Mucosa of rectum (tissue), 2 donors: ENCODE measurements at regions not wholly inside any gene's neighbourhood (a gene's known extent, or its start where the extent isn't known, plus 50 kb on each side); places are given as distances from the start of the nearest gene placed in this dataset.

Source experiments
- H3K27ac ChIP-seq, 2 donors: one replicate each; pipeline ENCODE4 v1.7.0; 2013; ENCODE audit warnings: inconsistent platforms in 2 of 2, low read depth in 2 of 2, low read length in 2 of 2
- H3K27me3 ChIP-seq, 2 donors: one replicate each; pipeline ENCODE4 v1.7.0; 2013; ENCODE audit warnings: low read length in 2 of 2; ENCODE audit not compliant: control insufficient read depth in 2 of 2, insufficient read depth in 2 of 2
- H3K36me3 ChIP-seq, 2 donors: one replicate each; pipeline ENCODE4 v1.7.0; 2013; ENCODE audit warnings: low read length in 2 of 2; ENCODE audit not compliant: control insufficient read depth in 2 of 2, insufficient read depth in 2 of 2
- H3K4me1 ChIP-seq, 2 donors: one replicate each; pipeline ENCODE4 v1.7.0; 2013; ENCODE audit warnings: low read length in 2 of 2, mild to moderate bottlenecking in 1 of 2; ENCODE audit not compliant: control insufficient read depth in 2 of 2, insufficient read depth in 2 of 2
- H3K4me3 ChIP-seq, 2 donors: one replicate each; pipeline ENCODE4 v1.7.0; 2013; ENCODE audit warnings: low read length in 2 of 2
- H3K9ac ChIP-seq, 2 donors: one replicate each; pipeline ENCODE4 v1.7.0; 2013; ENCODE audit warnings: low read length in 2 of 2, low read depth in 1 of 2, mild to moderate bottlenecking in 1 of 2
- H3K9me3 ChIP-seq, 2 donors: one replicate each; pipeline ENCODE4 v1.7.0; 2013; ENCODE audit warnings: low read length in 2 of 2; ENCODE audit not compliant: control insufficient read depth in 2 of 2
- donor health status: healthy.
- donor health status: Normal muscosa, but diverticular disease.

DNA sequence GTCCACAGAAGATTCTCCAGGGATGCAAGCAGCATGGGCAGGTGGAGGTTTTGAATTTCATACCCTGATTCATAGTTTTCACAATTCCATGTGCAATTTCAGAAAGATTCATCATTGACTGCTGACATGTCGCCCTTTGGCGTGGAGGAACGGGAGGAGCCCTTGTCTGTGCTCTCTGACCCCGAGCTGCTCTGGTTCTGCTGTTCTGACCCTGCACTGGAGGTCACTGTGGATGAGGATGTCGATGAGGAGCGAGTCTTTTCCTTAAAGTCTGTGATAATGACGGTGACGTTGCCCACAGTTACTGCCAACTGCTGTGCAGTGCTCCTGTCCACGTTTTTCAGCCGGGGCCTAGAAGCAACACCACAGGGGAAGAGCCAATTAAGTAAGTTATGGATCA lies 470.0 kb downstream of the SHQ1 start:
- no peak overlapping the region for H3K27ac ChIP-seq
- no peaks in the 10 kb centered on the region for H3K27me3 ChIP-seq
- H3K9ac ChIP-seq: no peak overlapping the region
- peaks cover 14 to 17% of the 10 kb centered on the region in 2 donors for H3K4me1 ChIP-seq
- H3K36me3 ChIP-seq: peaks cover 19 to 21% of the 10 kb centered on the region in 2 donors
- H3K9me3 ChIP-seq: no peaks in the 10 kb centered on the region
- no peak overlapping the region for H3K4me3 ChIP-seq

DNA sequence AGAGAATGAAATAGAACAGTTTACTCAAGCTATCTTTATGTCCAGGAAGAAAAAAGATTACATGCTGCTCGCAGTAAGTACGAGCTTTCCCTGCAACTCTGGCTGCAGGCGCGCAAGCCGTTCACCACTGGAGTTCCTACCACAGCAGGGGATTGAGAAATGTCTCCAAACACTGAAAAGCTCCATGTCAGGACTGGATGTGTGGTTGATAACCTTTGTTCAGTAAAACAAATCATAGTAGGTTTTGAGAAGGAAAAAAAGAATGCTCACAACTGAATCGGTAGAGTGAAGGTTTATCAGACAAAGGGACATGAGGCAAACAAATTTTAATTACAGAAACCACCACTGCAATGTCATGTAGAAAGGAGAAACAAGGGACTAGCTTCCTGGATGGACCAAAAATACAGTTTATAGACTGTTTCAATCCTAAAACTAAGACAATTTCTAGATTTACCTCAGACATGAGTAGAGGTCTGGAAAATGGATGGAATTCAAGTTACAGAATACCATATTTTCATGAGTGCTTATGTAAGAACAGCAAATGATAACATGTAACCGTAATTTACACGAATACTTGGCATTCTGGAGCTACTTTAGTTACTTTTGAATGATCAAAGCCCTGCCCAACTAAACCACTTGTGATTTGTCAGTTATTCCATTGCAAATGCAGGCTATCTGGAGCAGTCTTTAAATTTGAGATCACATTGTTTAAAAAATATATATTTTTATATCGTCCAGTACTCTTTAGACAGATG lies 471.1 kb downstream of the SHQ1 start:
- Histone ChIP-seq H3K36me3 (peaks cover 19 to 21% of the 10 kb centered on the region in 2 donors), H3K9me3 (no peaks in the 10 kb centered on the region), H3K4me1 (peaks cover 14 to 17% of the 10 kb centered on the region in 2 donors), H3K9ac (no peak overlapping the region), H3K27ac (no peak overlapping the region), H3K4me3 (no peak overlapping the region), H3K27me3 (no peaks in the 10 kb centered on the region)

DNA sequence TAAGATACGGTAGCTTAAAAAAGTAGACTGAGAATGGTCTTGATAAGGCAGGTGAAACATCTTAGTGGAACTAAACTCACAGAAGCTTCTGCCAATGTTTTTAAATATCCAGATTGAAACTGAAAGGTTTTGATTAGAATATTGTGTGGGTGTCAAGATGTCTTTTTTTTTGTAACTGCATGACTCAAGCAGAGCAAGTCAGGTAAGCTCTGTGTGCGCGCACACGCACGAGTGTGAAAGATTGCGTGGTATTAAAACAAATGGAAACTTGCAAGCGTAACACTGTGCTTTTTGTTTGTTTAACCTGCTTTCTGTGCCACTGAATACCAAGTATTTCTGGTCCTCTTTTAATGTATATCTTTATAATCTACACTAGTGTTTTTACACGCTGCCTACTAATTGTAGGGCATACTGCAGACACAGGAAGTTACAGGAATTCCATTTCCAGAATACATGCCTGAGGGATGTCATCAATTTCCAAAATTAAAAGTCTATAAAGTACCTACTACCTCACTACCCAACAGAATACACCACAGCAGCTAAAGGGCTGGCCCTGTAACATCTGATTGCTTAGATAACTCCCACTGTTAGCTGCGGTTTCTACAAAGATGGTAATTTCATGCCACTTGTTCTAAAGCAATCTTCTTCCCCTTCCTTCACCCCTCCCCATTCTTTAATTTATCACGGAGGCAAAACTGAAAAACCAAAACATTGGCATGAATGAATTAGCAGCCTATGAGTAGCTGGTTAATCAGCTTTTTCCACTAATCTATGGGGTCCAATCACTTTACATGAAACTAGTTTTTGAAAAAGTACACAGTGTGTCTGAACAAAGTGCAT lies 472.8 kb downstream of the SHQ1 start:
- Histone ChIP-seq H3K9ac (no peak overlapping the region), H3K27ac (no peak overlapping the region), H3K4me1 (peaks cover 10 to 12% of the 10 kb centered on the region in 2 donors), H3K36me3 (peaks cover 19 to 21% of the 10 kb centered on the region in 2 donors), H3K4me3 (no peak overlapping the region), H3K9me3 (no peaks in the 10 kb centered on the region), H3K27me3 (no peaks in the 10 kb centered on the region)

DNA sequence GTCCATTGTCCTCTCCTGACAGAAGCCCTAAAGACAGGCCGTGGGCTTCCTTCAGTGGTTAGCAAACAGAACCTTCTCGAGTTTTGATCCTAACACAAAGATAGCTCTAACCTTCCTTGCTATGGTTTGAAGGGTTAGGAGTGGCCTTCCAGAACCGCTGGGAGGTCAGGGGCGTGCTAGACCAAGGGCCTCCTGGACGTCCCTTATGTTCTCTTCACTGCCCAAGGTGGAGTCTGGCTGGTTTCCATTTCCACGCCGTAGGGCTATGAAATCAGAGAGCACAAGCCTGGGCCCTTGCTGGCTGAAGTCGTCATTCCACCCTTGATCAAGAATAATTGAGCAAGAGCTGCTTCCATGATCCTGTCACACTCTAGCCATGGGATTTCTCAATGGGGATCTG lies 475.1 kb downstream of the SHQ1 start:
- Histone ChIP-seq H3K36me3 (peaks cover 12% of the 10 kb centered on the region in 2 donors), H3K27ac (no peak overlapping the region), H3K27me3 (no peaks in the 10 kb centered on the region), H3K9me3 (no peaks in the 10 kb centered on the region), H3K9ac (no peak overlapping the region), H3K4me1 (no peaks in the 10 kb centered on the region), H3K4me3 (no peak overlapping the region)

DNA sequence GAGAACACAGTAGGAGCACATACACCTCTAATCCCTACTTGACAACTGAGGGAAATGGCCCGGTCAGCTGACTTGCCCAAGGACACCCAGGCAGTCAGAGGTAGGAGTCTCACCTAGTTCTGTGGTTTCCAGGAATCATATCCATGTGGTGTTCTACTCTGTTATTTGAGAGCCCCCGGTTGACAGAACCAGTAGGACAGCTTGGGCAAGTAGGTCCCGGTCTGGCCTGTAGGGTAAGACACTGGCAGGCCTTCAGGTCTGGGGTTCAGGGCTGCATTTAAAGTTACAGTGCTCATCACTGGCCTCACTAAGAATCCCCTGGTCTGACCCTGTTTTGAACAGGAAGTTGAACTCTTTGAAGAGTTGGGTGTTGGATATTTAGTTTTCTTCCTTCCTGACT lies 476.1 kb downstream of the SHQ1 start:
- no peaks in the 10 kb centered on the region for H3K9me3 ChIP-seq
- H3K27me3 ChIP-seq: no peaks in the 10 kb centered on the region
- no peak overlapping the region for H3K27ac ChIP-seq
- peaks cover 7% of the 10 kb centered on the region in 2 donors for H3K36me3 ChIP-seq
- no peaks in the 10 kb centered on the region for H3K4me1 ChIP-seq
- no peak overlapping the region for H3K9ac ChIP-seq
- no peak overlapping the region for H3K4me3 ChIP-seq

- Histone ChIP-seq H3K4me1 (no peaks in the 10 kb centered on the region), H3K27me3 (no peaks in the 10 kb centered on the region)
These were observed 476.8 kb downstream of the SHQ1 start for GRCh38 chr3:72371431-72371830.

GRCh38 chr3:72370947-72371346 lies 477.3 kb downstream of the SHQ1 start:
- H3K27ac ChIP-seq: no peak overlapping the region
- no peaks in the 10 kb centered on the region for H3K9me3 ChIP-seq
- H3K4me1 ChIP-seq: no peaks in the 10 kb centered on the region
- H3K36me3 ChIP-seq: peaks cover 0 to 6% of the 10 kb centered on the region in 2 donors
- no peaks in the 10 kb centered on the region for H3K27me3 ChIP-seq
- H3K4me3 ChIP-seq: no peak overlapping the region
- H3K9ac ChIP-seq: no peak overlapping the region

More at GRCh38 chr3:72371431-72371830, 476.8 kb downstream of the SHQ1 start:
- Histone ChIP-seq H3K4me3 (no peak overlapping the region), H3K36me3 (peaks cover 2 to 6% of the 10 kb centered on the region in 2 donors), H3K9me3 (no peaks in the 10 kb centered on the region), H3K27ac (no peak overlapping the region), H3K9ac (no peak overlapping the region)

GRCh38 chr3:72369681-72370080 lies 478.6 kb downstream of the SHQ1 start:
- H3K36me3 ChIP-seq: no peaks in the 10 kb centered on the region
- no peaks in the 10 kb centered on the region for H3K27me3 ChIP-seq
- no peaks in the 10 kb centered on the region for H3K9me3 ChIP-seq
- H3K27ac ChIP-seq: no peak overlapping the region
- no peak overlapping the region for H3K9ac ChIP-seq
- no peaks in the 10 kb centered on the region for H3K4me1 ChIP-seq
- no peak overlapping the region for H3K4me3 ChIP-seq

GRCh38 chr3:72368331-72368975 lies 479.8 kb downstream of the SHQ1 start:
- Histone ChIP-seq H3K9ac (no peak overlapping the region), H3K9me3 (no peaks in the 10 kb centered on the region), H3K27ac (no peak overlapping the region), H3K36me3 (no peaks in the 10 kb centered on the region), H3K4me3 (no peak overlapping the region), H3K4me1 (no peaks in the 10 kb centered on the region), H3K27me3 (no peaks in the 10 kb centered on the region)

DNA sequence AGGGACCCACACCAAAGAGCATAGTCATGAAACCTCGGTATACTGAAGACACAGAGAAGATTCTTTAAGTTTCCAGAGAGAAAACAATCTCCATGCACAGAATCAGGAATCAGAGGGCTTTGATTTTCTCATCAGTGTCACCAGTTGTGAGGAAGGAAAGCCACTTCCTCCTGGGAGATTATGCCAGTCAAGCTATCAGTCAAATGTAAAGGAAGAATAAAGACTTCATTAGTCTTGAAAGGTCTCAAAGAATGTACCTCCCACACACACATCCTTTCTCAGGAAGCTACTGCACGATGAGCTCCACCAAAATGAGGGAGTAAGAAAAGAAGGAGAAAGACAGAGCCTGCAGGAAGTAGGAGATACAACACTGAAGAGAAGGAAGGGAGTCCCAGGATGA lies 486.3 kb downstream of the SHQ1 start:
- Histone ChIP-seq H3K36me3 (no peaks in the 10 kb centered on the region), H3K4me1 (no peaks in the 10 kb centered on the region), H3K27ac (no peak overlapping the region), H3K4me3 (no peak overlapping the region), H3K9me3 (no peaks in the 10 kb centered on the region), H3K9ac (no peak overlapping the region), H3K27me3 (no peaks in the 10 kb centered on the region)
